ENCODE measurements at regions not wholly inside any gene's neighbourhood (a gene's known extent, or its start where the extent isn't known, plus 50 kb on each side); places are given as distances from the start of the nearest gene placed in this dataset.

- TF ChIP-seq CTCF (IDR thresholded peaks at IDR 0.05; ENCODE audit: insufficient read depth, low read length, poor library complexity, severe bottlenecking) = no peak
- no peaks in the 10 kb centered on the region for H3K36me3 ChIP-seq (ENCODE audit: control insufficient read depth, insufficient read depth, low read length)
- DNase-seq (ENCODE audit: low read depth) = no peak
- no peak overlapping the region for H3K4me3 ChIP-seq (ENCODE audit: low read depth, low read length)
- H3K27me3 ChIP-seq (ENCODE audit: control insufficient read depth, insufficient read depth, low read length) = no peaks in the 10 kb centered on the region
Observed at GRCh38 chr17:70702683-70703255, 533.4 kb downstream of the KCNJ2 start.

GRCh38 chr17:70709596-70709995, 540.3 kb downstream of the KCNJ2 start:
- Histone ChIP-seq H3K36me3 (ENCODE audit: control insufficient read depth, insufficient read depth, low read length) (no peaks in the 10 kb centered on the region), H3K4me3 (ENCODE audit: low read depth, low read length) (no peak overlapping the region), H3K27me3 (ENCODE audit: control insufficient read depth, insufficient read depth, low read length) (no peaks in the 10 kb centered on the region)
- DNase-seq (ENCODE audit: low read depth) = no peak
- no peak for TF ChIP-seq CTCF (IDR thresholded peaks at IDR 0.05; ENCODE audit: insufficient read depth, low read length, poor library complexity, severe bottlenecking)

- Histone ChIP-seq H3K4me3 (ENCODE audit: low read depth, low read length) (no peak overlapping the region), H3K36me3 (ENCODE audit: control insufficient read depth, insufficient read depth, low read length) (no peaks in the 10 kb centered on the region), H3K27me3 (ENCODE audit: control insufficient read depth, insufficient read depth, low read length) (no peaks in the 10 kb centered on the region)
- TF ChIP-seq CTCF (IDR thresholded peaks at IDR 0.05; ENCODE audit: insufficient read depth, low read length, poor library complexity, severe bottlenecking) = no peak
- DNase-seq (ENCODE audit: low read depth) = no peak
Observed at GRCh38 chr17:70713694-70714093, 544.4 kb downstream of the KCNJ2 start.

GRCh38 chr17:70716551-70716950, 547.2 kb downstream of the KCNJ2 start:
- H3K27me3 ChIP-seq (ENCODE audit: control insufficient read depth, insufficient read depth, low read length) = no peaks in the 10 kb centered on the region
- no peak for TF ChIP-seq CTCF (IDR thresholded peaks at IDR 0.05; ENCODE audit: insufficient read depth, low read length, poor library complexity, severe bottlenecking)
- H3K4me3 ChIP-seq (ENCODE audit: low read depth, low read length) = no peak overlapping the region
- H3K36me3 ChIP-seq (ENCODE audit: control insufficient read depth, insufficient read depth, low read length) = no peaks in the 10 kb centered on the region
- DNase-seq (ENCODE audit: low read depth) = no peak

GRCh38 chr17:70717042-70717441, 547.7 kb downstream of the KCNJ2 start:
- Histone ChIP-seq H3K36me3 (ENCODE audit: control insufficient read depth, insufficient read depth, low read length) (no peaks in the 10 kb centered on the region), H3K4me3 (ENCODE audit: low read depth, low read length) (no peak overlapping the region), H3K27me3 (ENCODE audit: control insufficient read depth, insufficient read depth, low read length) (no peaks in the 10 kb centered on the region)
- no peak for TF ChIP-seq CTCF (IDR thresholded peaks at IDR 0.05; ENCODE audit: insufficient read depth, low read length, poor library complexity, severe bottlenecking)
- DNase-seq (ENCODE audit: low read depth) = no peak

GRCh38 chr17:70736375-70736957, 567.1 kb downstream of the KCNJ2 start:
- no peak for DNase-seq (ENCODE audit: low read depth)
- Histone ChIP-seq H3K4me3 (ENCODE audit: low read depth, low read length) (no peak overlapping the region), H3K36me3 (ENCODE audit: control insufficient read depth, insufficient read depth, low read length) (no peaks in the 10 kb centered on the region), H3K27me3 (ENCODE audit: control insufficient read depth, insufficient read depth, low read length) (no peaks in the 10 kb centered on the region)
- TF ChIP-seq CTCF (IDR thresholded peaks at IDR 0.05; ENCODE audit: insufficient read depth, low read length, poor library complexity, severe bottlenecking) = no peak
